MCF 10A (cell line): ENCODE measurements at regions not wholly inside any gene's neighbourhood (a gene's known extent, or its start where the extent isn't known, plus 50 kb on each side); places are given as distances from the start of the nearest gene placed in this dataset.

ENCODE experiments used
- BruUV-seq: library from RNA; stranded (reverse); fragments of 400-500 nt; replicated peaks from 2 replicates; lab custom pipeline; 2021; lab: Mats Ljungman, UMichigan
- CTCF ChIA-PET: fragments of 300-600 bp; sonication (Branson Sonifier 250); formaldehyde crosslinking; extraction: SDS; loops from one replicate; lab custom pipeline; 2021; ENCODE audit warnings: antibody characterized with exemption, inconsistent platforms; lab: Yijun Ruan, JAX
- POLR2A ChIA-PET: fragments of 300-600, 350-650 bp; sonication (Branson Sonifier 250); formaldehyde crosslinking; extraction: SDS; loops from one replicate; lab custom pipeline; 2020; ENCODE audit warnings: antibody characterized with exemption, inconsistent platforms; lab: Yijun Ruan, JAX
- DNase-seq: peaks from one replicate; pipeline ENCODE4 v3.0.0-alpha.2; 2018; ENCODE audit not compliant: unreplicated experiment
- H3K27ac Mint-ChIP-seq: one replicate; pipeline ENCODE4 v1.8.0; 2022; ENCODE audit warnings: mild to moderate bottlenecking, low read depth, mixed read lengths; ENCODE audit not compliant: unreplicated experiment
- H3K27me3 Mint-ChIP-seq: one replicate; pipeline ENCODE4 v1.8.0; 2022; ENCODE audit warnings: mixed read lengths; ENCODE audit not compliant: insufficient read depth, unreplicated experiment
- H3K36me3 Mint-ChIP-seq: one replicate; pipeline ENCODE4 v1.8.0; 2022; ENCODE audit warnings: mild to moderate bottlenecking, moderate library complexity, mixed read lengths; ENCODE audit not compliant: insufficient read depth, unreplicated experiment
- H3K4me1 Mint-ChIP-seq: one replicate; pipeline ENCODE4 v1.8.0; 2022; ENCODE audit warnings: mixed read lengths; ENCODE audit not compliant: insufficient read depth, unreplicated experiment
- H3K4me3 Mint-ChIP-seq: one replicate; pipeline ENCODE4 v1.8.0; 2022; ENCODE audit warnings: mild to moderate bottlenecking, moderate library complexity, mixed read lengths; ENCODE audit not compliant: unreplicated experiment
- H3K9me3 Mint-ChIP-seq: one replicate; pipeline ENCODE4 v1.8.0; 2022; ENCODE audit warnings: mixed read lengths; ENCODE audit not compliant: unreplicated experiment
- CTCF ChIP-seq: fragments of 200-600 bp; IDR thresholded peaks from one replicate; pipeline ENCODE4 v1.8.0; 2022; ENCODE audit warnings: antibody characterized with exemption, mild to moderate bottlenecking; ENCODE audit not compliant: unreplicated experiment
- intact Hi-C: fragments of 100-400 bp; cut with micrococcal nuclease; formaldehyde crosslinking; loops from 2 replicates; pipeline ENCODE4 v1.14.1; 2022

DNA sequence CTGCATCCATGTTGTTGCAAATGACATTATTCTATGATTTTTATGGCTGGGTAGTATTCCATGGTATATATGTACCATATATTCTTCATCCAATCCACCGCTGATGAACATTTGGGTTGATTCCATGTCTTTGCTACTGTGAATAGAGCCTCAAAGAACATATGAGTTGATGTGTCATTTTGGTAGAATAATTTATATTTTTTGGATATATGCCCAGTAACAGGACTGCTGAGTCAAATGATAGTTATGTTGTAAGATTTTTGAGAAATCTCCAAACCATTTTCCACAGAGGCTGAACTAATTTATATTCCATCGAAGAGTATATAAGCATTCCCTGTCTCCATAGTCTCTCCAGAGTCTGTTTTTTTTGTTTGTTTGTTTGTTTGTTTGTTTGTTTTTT is 1373.5 kb downstream of the GRIK2 start:
- H3K4me1 Mint-ChIP-seq, result peaks cover 14% of the 10 kb centered on the region
- BruUV-seq, result no TSS peak
- no peak overlapping the region for H3K27ac Mint-ChIP-seq
- peaks cover 5% of the 10 kb centered on the region for H3K9me3 Mint-ChIP-seq
- no peaks in the 10 kb centered on the region for H3K27me3 Mint-ChIP-seq
- TF ChIP-seq CTCF, result no peak
- ChIA-PET POLR2A (no interaction called here), CTCF (no interaction called here)
- no peaks in the 10 kb centered on the region for H3K36me3 Mint-ChIP-seq
- DNase-seq, result peak; percentile 62
- H3K4me3 Mint-ChIP-seq, result no peak overlapping the region
- intact Hi-C loops, result no loop called here

- no peaks in the 10 kb centered on the region for H3K27me3 Mint-ChIP-seq
- H3K27ac Mint-ChIP-seq, result no peak overlapping the region
- no peak for TF ChIP-seq CTCF
- ChIA-PET POLR2A (no interaction called here), CTCF (interaction anchor here (0.6 kb wide), 1 partner anchor 1033 kb away, joined by 3 read pairs; no protein-coding TSS in a partner anchor)
- no peak for DNase-seq
- H3K4me1 Mint-ChIP-seq, result peaks cover 14% of the 10 kb centered on the region
- no peaks in the 10 kb centered on the region for H3K36me3 Mint-ChIP-seq
- H3K4me3 Mint-ChIP-seq, result no peak overlapping the region
- intact Hi-C loops, result no loop called here
- no TSS peak for BruUV-seq
- peaks cover 5% of the 10 kb centered on the region for H3K9me3 Mint-ChIP-seq
These were observed 1370.8 kb downstream of the GRIK2 start for GRCh38 chr6:102764317-102764716.

- Mint-ChIP-seq H3K27me3 (no peaks in the 10 kb centered on the region), H3K4me3 (no peak overlapping the region), H3K4me1 (peaks cover 14% of the 10 kb centered on the region), H3K9me3 (peaks cover 2% of the 10 kb centered on the region), H3K27ac (no peak overlapping the region), H3K36me3 (no peaks in the 10 kb centered on the region)
- intact Hi-C loops, result no loop called here
- TF ChIP-seq CTCF, result no peak
- no TSS peak for BruUV-seq
- CTCF ChIA-PET, result interaction anchor here (0.6 kb wide), 2 partner anchors 16 to 1033 kb away, joined by 3 read pairs; no protein-coding TSS in a partner anchor
- no peak for DNase-seq
- POLR2A ChIA-PET, result no interaction called here
These were observed 1370.4 kb downstream of the GRIK2 start for GRCh38 chr6:102763891-102764290.

- no peaks in the 10 kb centered on the region for H3K36me3 Mint-ChIP-seq
- no peaks in the 10 kb centered on the region for H3K9me3 Mint-ChIP-seq
- H3K4me3 Mint-ChIP-seq, result no peak overlapping the region
- ChIA-PET CTCF (no interaction called here), POLR2A (interaction anchor here (0.8 kb wide), 1 partner anchor 52 kb away, joined by 4 read pairs; no protein-coding TSS in a partner anchor)
- intact Hi-C loops, result no loop called here
- TF ChIP-seq CTCF, result no peak
- peaks cover 4% of the 10 kb centered on the region for H3K4me1 Mint-ChIP-seq
- no peak overlapping the region for H3K27ac Mint-ChIP-seq
- no peaks in the 10 kb centered on the region for H3K27me3 Mint-ChIP-seq
- DNase-seq, result no peak
- no TSS peak for BruUV-seq
These were observed 1368.4 kb downstream of the GRIK2 start for GRCh38 chr6:102761872-102762271.
